ENCODE measurements at regions not wholly inside any gene's neighbourhood (a gene's known extent, or its start where the extent isn't known, plus 50 kb on each side); places are given as distances from the start of the nearest gene placed in this dataset.

DNA sequence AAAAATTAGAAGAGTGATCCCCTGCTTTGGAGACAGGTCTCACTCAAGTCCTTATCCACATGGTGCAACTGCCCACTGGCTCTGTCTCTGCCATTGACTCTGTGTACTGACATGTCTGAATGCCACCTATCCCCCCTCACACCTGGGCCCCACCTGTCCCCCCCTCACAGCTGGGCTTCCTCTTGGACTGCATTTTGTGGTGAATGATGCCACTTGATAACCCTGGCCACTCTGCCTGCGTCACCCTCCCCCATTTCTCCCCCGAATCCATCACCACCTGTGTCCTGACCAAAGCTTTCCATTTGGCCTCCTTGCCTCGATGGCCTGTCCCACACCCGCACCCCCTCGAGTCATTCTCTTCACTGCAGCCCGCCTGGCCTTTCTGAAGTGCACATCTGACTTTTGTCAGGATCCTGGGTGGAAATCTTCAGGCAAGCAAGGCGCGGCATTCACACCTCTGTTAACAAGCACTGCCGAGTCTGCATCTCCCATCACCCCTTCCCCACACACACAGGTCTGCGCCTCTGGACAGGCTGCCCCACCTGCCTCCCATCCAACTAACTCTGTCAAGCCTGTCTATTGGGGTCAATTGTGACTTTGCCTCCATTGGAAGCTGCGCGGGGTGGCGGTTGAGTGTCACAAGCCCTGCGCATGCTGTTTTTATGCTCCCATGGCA, 175.3 kb upstream of the KLF14 start:
- TF ChIP-seq, protein P1, sequence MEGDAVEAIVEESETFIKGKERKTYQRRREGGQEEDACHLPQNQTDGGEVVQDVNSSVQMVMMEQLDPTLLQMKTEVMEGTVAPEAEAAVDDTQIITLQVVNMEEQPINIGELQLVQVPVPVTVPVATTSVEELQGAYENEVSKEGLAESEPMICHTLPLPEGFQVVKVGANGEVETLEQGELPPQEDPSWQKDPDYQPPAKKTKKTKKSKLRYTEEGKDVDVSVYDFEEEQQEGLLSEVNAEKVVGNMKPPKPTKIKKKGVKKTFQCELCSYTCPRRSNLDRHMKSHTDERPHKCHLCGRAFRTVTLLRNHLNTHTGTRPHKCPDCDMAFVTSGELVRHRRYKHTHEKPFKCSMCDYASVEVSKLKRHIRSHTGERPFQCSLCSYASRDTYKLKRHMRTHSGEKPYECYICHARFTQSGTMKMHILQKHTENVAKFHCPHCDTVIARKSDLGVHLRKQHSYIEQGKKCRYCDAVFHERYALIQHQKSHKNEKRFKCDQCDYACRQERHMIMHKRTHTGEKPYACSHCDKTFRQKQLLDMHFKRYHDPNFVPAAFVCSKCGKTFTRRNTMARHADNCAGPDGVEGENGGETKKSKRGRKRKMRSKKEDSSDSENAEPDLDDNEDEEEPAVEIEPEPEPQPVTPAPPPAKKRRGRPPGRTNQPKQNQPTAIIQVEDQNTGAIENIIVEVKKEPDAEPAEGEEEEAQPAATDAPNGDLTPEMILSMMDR (conservative IDR thresholded peaks at IDR 0.05; ENCODE audit: low read depth, low read length), result no peak
- DNase-seq (ENCODE audit: low read depth), result no peak
- peak overlapping the region; percentile 81 for H3K4me3 ChIP-seq (ENCODE audit: low read length)

DNA sequence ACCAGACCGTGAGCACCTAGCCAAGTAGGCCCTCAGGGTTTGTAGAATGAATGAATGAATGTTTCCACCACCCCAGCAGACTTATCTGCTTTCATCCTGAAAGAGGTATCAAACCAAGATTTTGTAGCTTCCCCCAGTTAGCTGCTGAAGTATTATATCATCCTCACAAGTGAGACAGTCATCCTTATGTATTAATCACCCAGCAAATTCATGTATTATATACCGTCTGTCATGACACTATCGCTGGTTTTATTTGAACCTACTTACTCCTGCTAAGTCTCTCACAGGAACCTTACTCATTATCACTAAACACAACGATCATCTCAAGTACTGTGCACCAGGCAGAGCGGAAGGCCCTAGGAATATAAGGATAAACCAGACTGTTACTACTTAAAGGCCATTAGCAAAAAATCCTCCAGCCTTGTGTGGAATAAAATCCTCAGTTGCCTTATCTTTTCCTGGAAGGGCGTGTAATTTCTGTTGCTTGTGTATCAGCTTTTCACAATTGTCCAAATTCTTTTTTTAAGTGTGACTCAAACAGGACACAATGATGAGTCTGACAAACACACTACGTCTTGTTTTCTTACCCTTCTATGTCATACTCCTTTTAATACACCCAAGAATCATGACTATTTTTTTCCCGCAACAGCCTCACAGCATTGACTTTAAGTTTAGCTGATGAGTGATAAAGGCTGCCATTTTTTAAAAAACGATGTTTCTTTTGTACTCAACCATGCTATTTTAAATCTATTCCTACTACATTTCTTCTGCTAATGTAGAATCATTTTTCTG, 176.1 kb upstream of the KLF14 start:
- TF ChIP-seq, protein P1 (conservative IDR thresholded peaks at IDR 0.05; ENCODE audit: low read depth, low read length), result no peak
- H3K4me3 ChIP-seq (ENCODE audit: low read length), result peak overlapping the region; percentile 81
- DNase-seq (ENCODE audit: low read depth), result no peak

DNA sequence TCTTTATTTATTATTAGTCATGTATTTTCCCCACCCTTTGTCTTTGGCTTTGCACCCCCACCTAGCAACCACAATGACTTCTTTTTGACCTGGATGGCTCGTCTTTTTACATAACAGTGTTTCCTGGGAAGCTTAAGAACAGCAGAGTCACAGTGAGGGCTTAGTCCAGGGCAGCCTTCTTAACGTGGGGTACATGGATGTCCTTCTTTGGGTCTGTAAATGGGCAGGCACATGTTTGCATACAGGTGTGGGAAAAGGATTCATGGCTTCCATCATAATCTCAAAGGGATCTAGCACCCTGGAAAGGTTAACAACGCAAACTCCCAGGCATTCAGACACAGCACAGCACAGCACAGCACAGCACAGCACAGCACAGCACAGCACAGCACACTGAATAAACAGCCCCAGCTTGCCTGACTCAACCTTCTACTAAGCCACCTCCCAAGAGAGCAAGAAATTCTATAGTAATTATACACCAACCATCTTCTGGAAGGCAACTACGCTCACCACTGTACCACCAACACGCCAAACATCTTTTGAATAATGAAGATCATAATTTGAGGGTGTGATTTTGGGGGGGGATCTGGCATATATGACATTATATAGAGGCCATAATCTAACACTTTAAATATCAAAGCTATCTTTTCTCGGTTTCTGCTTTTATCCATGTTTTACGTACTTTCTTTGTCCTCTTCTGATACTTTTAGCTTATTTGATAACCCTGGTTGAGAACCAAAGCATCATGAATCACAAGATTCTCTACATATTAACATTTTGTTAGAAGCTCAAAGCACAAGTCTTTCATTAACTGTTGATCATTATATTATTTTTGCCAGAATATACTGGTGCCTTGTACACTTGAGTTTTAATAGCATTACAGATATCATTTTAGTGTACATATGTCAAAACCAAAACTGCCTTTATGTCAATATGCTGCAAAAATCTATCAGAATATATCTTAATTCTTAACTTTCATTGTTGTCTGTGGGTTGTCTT, 177.2 kb upstream of the KLF14 start:
- TF ChIP-seq, protein P1 (conservative IDR thresholded peaks at IDR 0.05; ENCODE audit: low read depth, low read length), result no peak
- peak overlapping the region; percentile 81 for H3K4me3 ChIP-seq (ENCODE audit: low read length)

DNA sequence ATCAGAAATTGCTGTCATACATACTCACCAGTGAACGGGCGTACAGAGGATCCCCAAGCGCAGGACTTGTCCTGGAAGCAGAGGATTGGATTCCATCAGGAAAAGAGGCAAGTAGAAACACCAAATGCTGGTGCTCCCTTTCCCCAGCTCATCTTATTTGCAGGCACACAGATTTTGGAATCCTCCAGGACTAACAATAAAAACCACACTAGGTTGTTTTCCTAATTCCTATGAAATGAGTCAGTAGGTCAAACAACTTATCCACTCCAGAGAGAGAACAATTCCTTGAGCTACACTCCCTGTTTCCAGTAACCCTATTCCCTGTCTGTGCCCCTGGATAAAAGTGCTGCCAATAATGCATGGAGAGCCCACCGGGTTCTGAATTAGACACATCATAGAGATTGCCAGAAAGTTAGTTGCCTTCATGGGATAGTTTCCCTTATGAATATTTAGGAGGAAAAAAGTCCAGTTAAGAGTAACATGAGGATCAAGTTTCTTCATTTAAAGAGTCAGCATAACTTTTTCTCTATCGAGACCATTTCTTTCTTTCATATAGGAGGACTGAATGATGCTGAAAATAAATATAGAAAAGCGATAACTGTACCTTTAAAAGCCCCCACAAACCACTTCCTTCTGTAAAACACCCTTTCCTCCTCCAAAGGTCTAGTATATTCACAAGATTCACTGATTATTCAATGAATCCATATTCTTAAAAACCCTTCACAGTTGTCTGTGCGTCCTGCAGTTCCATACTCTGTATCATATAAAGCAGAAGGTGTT, 178.3 kb upstream of the KLF14 start:
- H3K4me3 ChIP-seq (ENCODE audit: low read length), result peak overlapping the region; percentile 81
- no peak for DNase-seq (ENCODE audit: low read depth)
- TF ChIP-seq, protein P1 (conservative IDR thresholded peaks at IDR 0.05; ENCODE audit: low read depth, low read length), result no peak

More for the DNA sequence above, 177.2 kb upstream of the KLF14 start:
- no peak for DNase-seq (ENCODE audit: low read depth)

GRCh38 chr7:130912862-130913638, 179.0 kb upstream of the KLF14 start:
- H3K4me3 ChIP-seq (ENCODE audit: low read length), result peak overlapping the region; percentile 81
- peak; percentile 99 for DNase-seq (ENCODE audit: low read depth)
- TF ChIP-seq, protein P1 (conservative IDR thresholded peaks at IDR 0.05; ENCODE audit: low read depth, low read length), result no peak
